ENCODE measurements at regions not wholly inside any gene's neighbourhood (a gene's known extent, or its start where the extent isn't known, plus 50 kb on each side); places are given as distances from the start of the nearest gene placed in this dataset.

DNA sequence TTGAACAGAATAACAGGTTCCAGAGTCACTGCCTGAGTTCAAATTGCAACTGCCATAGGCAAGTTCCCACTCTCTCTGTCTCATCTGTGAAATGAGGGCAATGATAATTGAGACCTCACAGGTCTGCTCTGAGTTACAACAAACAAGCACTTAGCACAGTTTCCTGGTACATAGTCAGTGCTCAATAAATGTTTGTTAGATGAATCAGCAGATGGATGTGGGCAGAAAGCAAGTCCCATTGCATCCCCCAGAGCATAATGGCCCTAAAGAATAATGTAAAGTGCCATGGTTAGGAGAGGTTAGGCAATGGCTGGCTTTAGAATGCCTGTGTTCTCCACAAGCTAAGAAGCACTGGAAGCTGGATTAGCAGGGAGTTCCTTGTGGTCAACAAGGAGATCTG, 136.5 kb upstream of the LARP1 start:
- no peak for DNase-seq (ENCODE audit: low read depth)
- no peak overlapping the region for H3K9ac ChIP-seq (ENCODE audit: low read length)
- H3K36me3 ChIP-seq (ENCODE audit: control insufficient read depth, insufficient read depth, low read length, severe bottlenecking): no peaks in the 10 kb centered on the region
- peaks cover 7% of the 10 kb centered on the region for H3K9me3 ChIP-seq (ENCODE audit: control insufficient read depth, low read length)
- peaks cover 4% of the 10 kb centered on the region for H3K4me1 ChIP-seq (ENCODE audit: control insufficient read depth, insufficient read depth, low read length)
- no peak overlapping the region for H3K4me3 ChIP-seq (ENCODE audit: low read length)
- peaks cover 13% of the 10 kb centered on the region for H3K27me3 ChIP-seq (replicated peaks; ENCODE audit: control insufficient read depth, insufficient read depth, low read length)

DNA sequence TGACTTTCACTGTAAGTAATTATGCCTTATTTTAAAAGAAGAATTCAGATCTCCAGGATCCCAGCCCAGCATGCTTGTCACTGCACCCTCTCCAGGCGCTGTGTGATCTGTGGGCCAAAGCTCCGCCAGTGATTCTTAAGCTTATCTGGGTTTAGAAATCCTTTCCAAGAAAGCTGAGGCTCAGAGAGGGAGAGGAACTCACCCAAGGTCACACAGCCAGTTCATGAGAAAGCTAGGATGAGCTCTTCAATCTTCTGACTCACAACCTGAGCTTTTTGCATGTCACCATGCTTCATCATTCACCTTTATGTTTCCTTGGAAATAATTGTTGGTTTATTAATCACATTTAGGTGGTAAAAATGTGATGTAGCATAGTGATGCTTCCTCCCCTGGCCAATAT, 136.6 kb upstream of the HAND1 start:
- no peak for DNase-seq (ENCODE audit: low read depth)
- H3K9ac ChIP-seq (ENCODE audit: low read length): no peak overlapping the region
- peaks cover 38% of the 10 kb centered on the region for H3K27me3 ChIP-seq (replicated peaks; ENCODE audit: control insufficient read depth, insufficient read depth, low read length)
- no peaks in the 10 kb centered on the region for H3K36me3 ChIP-seq (ENCODE audit: control insufficient read depth, insufficient read depth, low read length, severe bottlenecking)
- no peak overlapping the region for H3K4me3 ChIP-seq (ENCODE audit: low read length)
- H3K4me1 ChIP-seq (ENCODE audit: control insufficient read depth, insufficient read depth, low read length): peaks cover 4% of the 10 kb centered on the region
- peaks cover 7% of the 10 kb centered on the region for H3K9me3 ChIP-seq (ENCODE audit: control insufficient read depth, low read length)

DNA sequence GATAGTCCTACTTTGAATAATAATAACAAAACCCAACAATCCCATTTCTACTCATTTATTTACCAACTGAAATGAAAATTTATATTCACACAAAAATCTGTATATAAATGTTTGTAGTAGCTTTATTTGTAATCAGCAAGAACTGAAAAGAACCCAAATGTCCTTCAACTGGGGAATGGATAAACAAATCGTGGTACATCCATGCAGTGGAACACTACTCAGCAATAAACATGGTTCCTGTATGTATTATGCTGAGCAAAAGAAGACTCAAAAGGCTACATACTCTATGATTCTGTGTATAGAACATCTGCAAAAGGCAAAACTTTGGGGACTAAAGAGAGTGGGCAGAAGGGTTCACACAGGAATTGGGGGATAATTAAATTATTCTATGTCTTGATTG, 136.1 kb upstream of the HAND1 start:
- Histone ChIP-seq H3K9ac (ENCODE audit: low read length) (no peak overlapping the region), H3K4me1 (ENCODE audit: control insufficient read depth, insufficient read depth, low read length) (peaks cover 4% of the 10 kb centered on the region), H3K4me3 (ENCODE audit: low read length) (no peak overlapping the region), H3K27me3 (replicated peaks; ENCODE audit: control insufficient read depth, insufficient read depth, low read length) (peaks cover 43% of the 10 kb centered on the region), H3K9me3 (ENCODE audit: control insufficient read depth, low read length) (peaks cover 7% of the 10 kb centered on the region), H3K36me3 (ENCODE audit: control insufficient read depth, insufficient read depth, low read length, severe bottlenecking) (no peaks in the 10 kb centered on the region)
- no peak for DNase-seq (ENCODE audit: low read depth)

DNA sequence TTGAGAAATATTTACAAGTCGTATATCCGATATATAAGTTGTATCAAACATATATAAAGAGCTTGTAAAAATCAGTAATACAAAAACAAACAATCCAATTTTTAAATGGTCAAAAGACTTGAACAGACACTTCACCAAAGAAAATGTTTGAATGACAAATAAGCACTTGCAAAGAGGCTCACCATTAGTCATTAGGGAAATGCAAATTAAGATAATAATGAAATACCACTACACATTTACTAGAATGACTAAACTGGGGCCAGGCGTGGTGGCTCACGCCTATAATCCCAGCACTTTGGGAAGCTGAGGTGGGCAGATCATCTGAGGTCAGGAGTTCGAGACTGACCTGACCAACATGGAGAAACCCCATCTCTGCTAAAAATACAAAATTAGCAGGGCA, 134.6 kb upstream of the HAND1 start:
- peaks cover 7% of the 10 kb centered on the region for H3K9me3 ChIP-seq (ENCODE audit: control insufficient read depth, low read length)
- no peak for DNase-seq (ENCODE audit: low read depth)
- H3K27me3 ChIP-seq (replicated peaks; ENCODE audit: control insufficient read depth, insufficient read depth, low read length): peaks cover 56% of the 10 kb centered on the region

DNA sequence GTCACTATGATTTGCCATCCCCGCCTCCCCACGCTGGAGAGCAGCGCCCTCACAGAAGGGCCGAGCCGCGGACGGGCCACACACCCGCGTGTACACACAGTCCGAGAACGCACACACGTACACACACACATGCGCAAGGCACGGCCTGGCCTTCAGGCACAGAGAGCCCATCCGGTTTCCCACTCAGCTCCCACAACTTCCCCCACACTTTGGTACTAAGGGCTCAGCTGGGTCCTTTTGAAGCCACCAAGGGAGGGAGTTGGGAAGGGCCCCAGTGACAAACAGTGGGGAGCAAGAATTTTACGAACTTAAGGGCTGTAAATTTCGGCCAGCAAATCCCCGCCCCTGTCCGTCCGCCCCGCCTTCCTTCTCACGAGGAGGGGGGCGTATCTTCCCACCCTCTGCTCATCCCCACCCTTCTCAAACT, 133.3 kb upstream of the HAND1 start:
- no peaks in the 10 kb centered on the region for H3K36me3 ChIP-seq (ENCODE audit: control insufficient read depth, insufficient read depth, low read length, severe bottlenecking)
- H3K9me3 ChIP-seq (ENCODE audit: control insufficient read depth, low read length): peaks cover 7% of the 10 kb centered on the region
- H3K9ac ChIP-seq (ENCODE audit: low read length): no peak overlapping the region
- H3K4me1 ChIP-seq (ENCODE audit: control insufficient read depth, insufficient read depth, low read length): peaks cover 4% of the 10 kb centered on the region
- peaks cover 64% of the 10 kb centered on the region for H3K27me3 ChIP-seq (replicated peaks; ENCODE audit: control insufficient read depth, insufficient read depth, low read length)
- peak overlapping the region; percentile 50 for H3K4me3 ChIP-seq (ENCODE audit: low read length)
- DNase-seq (ENCODE audit: low read depth): peak; percentile 20

More for the DNA sequence above, 134.6 kb upstream of the HAND1 start:
- Histone ChIP-seq H3K9ac (ENCODE audit: low read length) (no peak overlapping the region), H3K4me1 (ENCODE audit: control insufficient read depth, insufficient read depth, low read length) (peaks cover 4% of the 10 kb centered on the region), H3K36me3 (ENCODE audit: control insufficient read depth, insufficient read depth, low read length, severe bottlenecking) (no peaks in the 10 kb centered on the region), H3K4me3 (ENCODE audit: low read length) (no peak overlapping the region)

DNA sequence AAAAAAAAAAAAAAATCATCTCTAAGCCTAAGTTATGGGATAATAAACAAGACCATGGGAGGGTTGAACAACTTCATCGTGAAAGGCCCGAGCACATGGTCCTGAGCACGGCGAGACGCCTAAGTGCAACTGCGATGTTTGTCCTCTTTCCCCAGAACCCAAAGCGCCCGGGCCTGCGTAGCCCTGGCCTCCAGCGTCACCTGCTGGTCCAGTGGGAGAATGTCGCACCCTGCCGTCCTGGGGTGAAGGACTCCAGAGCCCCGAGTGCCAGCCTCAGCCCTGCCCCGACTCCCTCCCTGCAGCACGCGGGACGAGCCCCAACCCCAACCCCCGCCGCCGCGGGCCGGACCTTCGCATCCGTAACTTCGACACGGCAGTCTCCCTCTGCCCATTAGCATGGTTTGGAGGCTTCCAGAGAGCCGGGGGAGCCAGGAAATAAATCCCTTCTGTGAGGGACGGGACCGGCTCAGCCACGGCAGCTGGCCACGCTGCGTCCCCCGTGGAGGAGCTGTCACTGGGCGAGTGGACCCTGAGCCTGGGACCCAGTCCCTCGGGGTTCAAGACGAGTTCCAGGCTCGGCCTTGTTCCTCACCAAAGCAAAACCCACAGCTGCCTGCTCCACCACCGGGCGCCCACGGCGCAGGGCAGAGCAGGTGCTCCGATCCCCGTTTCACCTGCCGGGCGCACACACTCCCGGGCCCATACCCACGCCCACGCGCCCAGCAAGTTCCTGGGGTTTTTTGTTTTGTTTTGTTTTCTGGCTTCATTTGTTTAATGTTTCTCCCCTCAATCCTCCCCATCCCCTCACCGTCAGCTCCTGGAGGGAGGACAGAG, 132.5 kb upstream of the HAND1 start:
- Histone ChIP-seq H3K27me3 (replicated peaks; ENCODE audit: control insufficient read depth, insufficient read depth, low read length) (peaks cover 70% of the 10 kb centered on the region), H3K4me3 (ENCODE audit: low read length) (peak overlapping the region; percentile 73), H3K9me3 (ENCODE audit: control insufficient read depth, low read length) (peaks cover 7% of the 10 kb centered on the region), H3K36me3 (ENCODE audit: control insufficient read depth, insufficient read depth, low read length, severe bottlenecking) (no peaks in the 10 kb centered on the region), H3K4me1 (ENCODE audit: control insufficient read depth, insufficient read depth, low read length) (peaks cover 4% of the 10 kb centered on the region), H3K9ac (ENCODE audit: low read length) (peak overlapping the region; percentile 29)
- peak; percentile 91 for DNase-seq (ENCODE audit: low read depth)

DNA sequence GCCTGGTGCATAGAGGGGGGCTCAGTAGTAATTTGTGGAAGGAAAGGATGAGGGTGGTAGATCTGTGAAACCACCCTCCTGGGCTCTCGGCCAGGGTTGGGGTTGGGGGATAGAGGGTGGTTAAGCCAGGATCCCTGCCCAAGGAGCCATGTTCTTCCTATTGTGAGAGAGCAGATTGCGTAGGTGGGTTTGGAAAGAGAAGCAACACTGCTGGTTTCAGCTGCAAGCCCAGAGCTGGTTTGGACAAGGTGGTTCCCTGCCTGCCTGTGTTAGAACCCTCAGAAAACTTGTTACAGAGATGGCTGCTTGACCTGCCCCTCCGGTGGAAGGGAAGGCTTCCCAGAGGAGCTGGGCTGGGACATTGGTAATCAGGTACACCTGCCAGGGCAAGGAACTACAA, 131.2 kb upstream of the HAND1 start:
- peaks cover 6% of the 10 kb centered on the region for H3K4me1 ChIP-seq (ENCODE audit: control insufficient read depth, insufficient read depth, low read length)
- H3K9ac ChIP-seq (ENCODE audit: low read length): no peak overlapping the region
- peaks cover 70% of the 10 kb centered on the region for H3K27me3 ChIP-seq (replicated peaks; ENCODE audit: control insufficient read depth, insufficient read depth, low read length)
- no peaks in the 10 kb centered on the region for H3K36me3 ChIP-seq (ENCODE audit: control insufficient read depth, insufficient read depth, low read length, severe bottlenecking)
- H3K9me3 ChIP-seq (ENCODE audit: control insufficient read depth, low read length): peaks cover 2% of the 10 kb centered on the region
- H3K4me3 ChIP-seq (ENCODE audit: low read length): no peak overlapping the region
- no peak for DNase-seq (ENCODE audit: low read depth)

DNA sequence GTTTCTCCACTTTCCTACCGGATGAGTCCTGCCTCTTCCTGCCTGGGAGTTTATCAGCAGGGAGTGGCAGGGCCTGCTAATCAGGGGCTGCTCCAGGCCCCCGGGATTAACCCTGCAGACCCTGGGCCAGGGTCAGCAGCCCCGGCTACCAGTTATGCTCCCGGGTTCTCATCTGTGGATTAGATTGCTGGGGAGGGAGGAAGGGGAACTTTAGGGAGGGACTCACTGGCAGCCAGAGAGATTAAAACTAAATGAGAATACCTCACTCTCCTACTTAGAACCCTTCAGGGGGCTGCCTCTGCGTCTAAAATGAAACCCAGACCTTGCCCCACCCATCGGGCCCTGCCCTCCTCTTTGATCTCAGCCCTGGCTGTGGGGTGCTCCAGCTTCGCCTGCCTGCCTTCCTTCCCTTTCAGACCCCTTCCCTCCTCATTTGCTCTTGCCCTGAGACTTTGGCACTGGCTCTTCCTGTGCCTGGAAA, 130.5 kb upstream of the HAND1 start:
- Histone ChIP-seq H3K4me3 (ENCODE audit: low read length) (no peak overlapping the region), H3K27me3 (replicated peaks; ENCODE audit: control insufficient read depth, insufficient read depth, low read length) (peaks cover 71% of the 10 kb centered on the region), H3K9me3 (ENCODE audit: control insufficient read depth, low read length) (no peaks in the 10 kb centered on the region), H3K4me1 (ENCODE audit: control insufficient read depth, insufficient read depth, low read length) (peaks cover 10% of the 10 kb centered on the region), H3K9ac (ENCODE audit: low read length) (no peak overlapping the region), H3K36me3 (ENCODE audit: control insufficient read depth, insufficient read depth, low read length, severe bottlenecking) (no peaks in the 10 kb centered on the region)
- DNase-seq (ENCODE audit: low read depth): no peak

DNA sequence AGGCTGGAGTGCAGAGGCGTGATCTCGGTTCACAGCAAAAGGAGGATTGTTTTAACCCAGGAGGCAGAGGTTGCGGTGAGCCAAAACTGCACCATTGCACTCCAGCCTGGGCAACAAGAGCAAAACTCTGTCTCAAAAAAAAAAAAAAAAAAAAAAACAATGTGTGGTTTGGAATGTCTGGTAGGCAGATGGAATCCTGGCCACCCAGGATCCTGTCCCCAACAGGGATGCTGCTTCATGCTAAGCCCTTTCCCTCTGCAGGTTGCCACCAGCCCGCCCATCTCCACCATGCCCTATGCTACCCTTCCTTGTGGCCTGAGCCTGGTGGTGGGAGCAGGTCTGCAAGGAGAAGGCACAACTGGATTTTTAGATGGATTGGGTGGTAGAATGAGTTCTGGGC, 129.7 kb upstream of the HAND1 start:
- no peaks in the 10 kb centered on the region for H3K36me3 ChIP-seq (ENCODE audit: control insufficient read depth, insufficient read depth, low read length, severe bottlenecking)
- H3K4me3 ChIP-seq (ENCODE audit: low read length): no peak overlapping the region
- DNase-seq (ENCODE audit: low read depth): no peak
- peaks cover 10% of the 10 kb centered on the region for H3K4me1 ChIP-seq (ENCODE audit: control insufficient read depth, insufficient read depth, low read length)
- no peaks in the 10 kb centered on the region for H3K9me3 ChIP-seq (ENCODE audit: control insufficient read depth, low read length)
- peaks cover 71% of the 10 kb centered on the region for H3K27me3 ChIP-seq (replicated peaks; ENCODE audit: control insufficient read depth, insufficient read depth, low read length)
- no peak overlapping the region for H3K9ac ChIP-seq (ENCODE audit: low read length)

DNA sequence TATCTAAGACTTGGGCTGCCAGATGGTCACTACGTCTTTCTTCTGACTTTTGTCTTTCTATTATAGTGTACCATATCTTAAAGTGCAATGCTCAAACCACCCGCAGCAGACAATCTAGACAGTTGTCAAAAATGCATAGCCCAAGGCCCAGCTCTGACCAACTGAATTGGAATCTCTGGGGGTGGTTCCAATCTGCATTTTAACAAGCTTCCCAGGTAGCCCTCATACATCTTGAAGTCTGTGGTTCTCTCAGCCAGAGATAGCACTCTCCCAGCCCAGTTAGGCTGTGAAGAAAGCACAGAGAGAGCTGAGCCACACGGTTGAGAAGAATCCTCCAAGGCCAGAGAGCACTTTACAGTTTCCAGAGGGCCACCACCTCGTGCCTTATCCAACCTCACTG, 128.2 kb upstream of the HAND1 start:
- Histone ChIP-seq H3K36me3 (ENCODE audit: control insufficient read depth, insufficient read depth, low read length, severe bottlenecking) (no peaks in the 10 kb centered on the region), H3K4me3 (ENCODE audit: low read length) (no peak overlapping the region), H3K9me3 (ENCODE audit: control insufficient read depth, low read length) (no peaks in the 10 kb centered on the region), H3K27me3 (replicated peaks; ENCODE audit: control insufficient read depth, insufficient read depth, low read length) (peaks cover 65% of the 10 kb centered on the region), H3K4me1 (ENCODE audit: control insufficient read depth, insufficient read depth, low read length) (peaks cover 10% of the 10 kb centered on the region), H3K9ac (ENCODE audit: low read length) (no peak overlapping the region)
- no peak for DNase-seq (ENCODE audit: low read depth)

DNA sequence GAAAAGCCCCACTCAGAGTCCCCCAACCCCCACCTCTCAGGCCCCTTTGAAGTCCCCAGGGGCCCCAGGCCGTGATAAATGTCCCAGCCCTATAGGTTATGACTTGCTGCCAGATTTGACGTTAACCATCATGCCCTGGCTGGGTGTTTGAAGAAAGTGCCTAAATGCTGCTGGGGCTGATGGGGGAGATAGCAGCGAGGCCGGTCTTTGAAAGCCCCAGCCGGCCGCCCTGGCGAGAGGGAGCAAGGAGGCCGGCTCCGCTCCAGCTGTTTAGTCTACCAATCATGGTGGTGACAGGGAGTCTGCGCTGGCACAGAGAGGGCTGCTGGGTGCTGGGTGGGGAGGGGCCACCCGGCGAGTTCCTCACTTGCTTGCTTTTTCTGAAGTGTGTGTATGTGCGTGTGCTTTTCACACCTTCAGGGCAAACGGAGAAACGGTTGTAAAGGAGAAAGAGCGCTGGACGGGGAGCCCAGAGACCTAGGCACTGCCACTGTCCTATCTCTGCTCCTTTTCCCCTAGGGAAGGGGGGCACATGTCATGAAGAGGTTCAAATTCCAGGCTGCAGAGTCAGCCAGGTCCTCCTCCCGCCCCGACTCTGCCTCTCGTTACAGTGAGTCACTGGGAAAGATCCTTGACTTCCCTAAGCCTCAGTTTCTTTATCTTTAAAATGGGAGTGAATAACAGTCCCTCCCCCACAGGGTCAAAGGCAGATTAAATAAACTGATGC, 126.1 kb upstream of the HAND1 start:
- Histone ChIP-seq H3K4me1 (ENCODE audit: control insufficient read depth, insufficient read depth, low read length) (peaks cover 6% of the 10 kb centered on the region), H3K9me3 (ENCODE audit: control insufficient read depth, low read length) (no peaks in the 10 kb centered on the region), H3K27me3 (replicated peaks; ENCODE audit: control insufficient read depth, insufficient read depth, low read length) (peaks cover 63% of the 10 kb centered on the region), H3K36me3 (ENCODE audit: control insufficient read depth, insufficient read depth, low read length, severe bottlenecking) (no peaks in the 10 kb centered on the region), H3K4me3 (ENCODE audit: low read length) (peak overlapping the region; percentile 43), H3K9ac (ENCODE audit: low read length) (no peak overlapping the region)
- DNase-seq (ENCODE audit: low read depth): peak; percentile 39

Data from adipocyte (in vitro differentiated cells).